ENCODE measurements at regions not wholly inside any gene's neighbourhood (a gene's known extent, or its start where the extent isn't known, plus 50 kb on each side); places are given as distances from the start of the nearest gene placed in this dataset.
"Not testable (repeated sequence)": the region's sequence is repeated elsewhere in the genome, so short reads cannot be mapped to it uniquely, and the experiment has no call there.

GRCh38 chr6:77322604-77323003 lies 140.7 kb downstream of the HTR1B start:
- DNase-seq = no peak

GRCh38 chr6:77318256-77318655 lies 145.0 kb downstream of the HTR1B start:
- no peak for DNase-seq

- DNase-seq = no peak
Measured at GRCh38 chr6:77313595-77313994, 149.7 kb downstream of the HTR1B start.

GRCh38 chr6:77299931-77300330 lies 163.4 kb downstream of the HTR1B start:
- no peak for DNase-seq

- no peak for DNase-seq
Measured at GRCh38 chr6:77298283-77298682, 165.0 kb downstream of the HTR1B start.

- DNase-seq = no peak
Measured at GRCh38 chr6:77292564-77293546, 170.4 kb downstream of the HTR1B start.

GRCh38 chr6:77290798-77291197 lies 172.5 kb downstream of the HTR1B start:
- DNase-seq = no peak

GRCh38 chr6:77286541-77286940 lies 176.8 kb downstream of the HTR1B start:
- no peak for DNase-seq

GRCh38 chr6:77273929-77274328 lies 189.4 kb downstream of the HTR1B start:
- no peak for DNase-seq

- no peak for DNase-seq
Measured at GRCh38 chr6:77264970-77265369, 198.3 kb downstream of the HTR1B start.

- DNase-seq = no peak
Measured at GRCh38 chr6:77263003-77263402, 200.3 kb downstream of the HTR1B start.

GRCh38 chr6:77251801-77252200 lies 211.5 kb downstream of the HTR1B start:
- not testable (repeated sequence) for DNase-seq

- no peak for DNase-seq
Measured at GRCh38 chr6:77249560-77249959, 213.7 kb downstream of the HTR1B start.

- DNase-seq = no peak
Measured at GRCh38 chr6:77245026-77245425, 218.3 kb downstream of the HTR1B start.

GRCh38 chr6:77231438-77232305 lies 231.6 kb downstream of the HTR1B start:
- no peak for DNase-seq

- no peak for DNase-seq
Measured at GRCh38 chr6:77228279-77228678, 235.0 kb downstream of the HTR1B start.

- DNase-seq = no peak
Measured at GRCh38 chr6:77217896-77218295, 245.4 kb downstream of the HTR1B start.

- DNase-seq = no peak
Measured at GRCh38 chr6:77205936-77206335, 257.4 kb downstream of the HTR1B start.

GRCh38 chr6:77204555-77204954 lies 258.7 kb downstream of the HTR1B start:
- DNase-seq = no peak

GRCh38 chr6:77183447-77183846 lies 279.8 kb downstream of the HTR1B start:
- DNase-seq = no peak

GRCh38 chr6:77181749-77182148 lies 281.5 kb downstream of the HTR1B start:
- no peak for DNase-seq

- DNase-seq = no peak
Measured at GRCh38 chr6:77180326-77180725, 283.0 kb downstream of the HTR1B start.

- DNase-seq = no peak
Measured at GRCh38 chr6:77178821-77179220, 284.5 kb downstream of the HTR1B start.

All from inflammatory macrophage (primary cell).